H1 (cell line): ENCODE measurements at regions not wholly inside any gene's neighbourhood (a gene's known extent, or its start where the extent isn't known, plus 50 kb on each side); places are given as distances from the start of the nearest gene placed in this dataset.

Experiments
- CTCF ChIA-PET: fragments of 300-600 bp; sonication (Branson Sonifier 250); formaldehyde crosslinking; loops from one replicate; lab custom pipeline; 2021; ENCODE audit not compliant: partially characterized antibody; lab: Charles Lee
- POLR2A ChIA-PET: fragments of 300-600 bp; sonication (Branson Sonifier 250); formaldehyde crosslinking; loops from one replicate; lab custom pipeline; 2021; ENCODE audit warnings: inconsistent platforms; ENCODE audit not compliant: partially characterized antibody; lab: Charles Lee
- DNase-seq, 2 experiments: peaks; one replicate each; pipeline versions ENCODE4 v3.0.0 to v3.0.0-alpha.2; 2010 to 2022; ENCODE audit warnings: low spot score in 2 of 2, low read depth in 1 of 2, mixed read lengths in 1 of 2
- FAIRE-seq: peaks from 2 replicates; lab custom pipeline; 2011; peaks lifted over from hg19 to GRCh38; lab: Jason Lieb, UNC
- H2AFZ ChIP-seq: 2 replicates; pipeline ENCODE4 v1.8.1; 2012; ENCODE audit warnings: low read length, inconsistent platforms
- H2AK5ac ChIP-seq: 2 replicates; pipeline ENCODE4 v1.6.1; 2013; ENCODE audit warnings: low read depth, low read length
- H2BK120ac ChIP-seq: replicated peaks from 2 replicates; pipeline ENCODE3; 2013; ENCODE audit warnings: low read depth, low read length, inconsistent platforms
- H2BK12ac ChIP-seq: 2 replicates; pipeline ENCODE4 v1.6.1; 2013; ENCODE audit warnings: low read depth, low read length
- H2BK15ac ChIP-seq: 2 replicates; pipeline ENCODE4 v1.6.1; 2013; ENCODE audit warnings: low read length
- H2BK20ac ChIP-seq: 2 replicates; pipeline ENCODE4 v1.6.1; 2013; ENCODE audit warnings: low read length
- H2BK5ac ChIP-seq: 2 replicates; pipeline ENCODE4 v1.6.1; 2013; ENCODE audit warnings: low read depth, low read length
- H3K14ac ChIP-seq: 2 replicates; pipeline ENCODE4 v1.6.1; 2013; ENCODE audit warnings: inconsistent platforms; ENCODE audit not compliant: insufficient read length
- H3K18ac ChIP-seq: 2 replicates; pipeline ENCODE4 v1.6.1; 2013; ENCODE audit warnings: low read length; ENCODE audit errors: extremely low read depth
- H3K23ac ChIP-seq: 2 replicates; pipeline ENCODE4 v1.6.1; 2013; ENCODE audit warnings: inconsistent platforms; ENCODE audit not compliant: insufficient read length
- H3K23me2 ChIP-seq: 2 replicates; pipeline ENCODE4 v1.6.1; 2013; ENCODE audit warnings: low read depth, low read length
- H3K27ac ChIP-seq: 2 replicates; pipeline ENCODE4 v1.6.1; 2011; ENCODE audit warnings: low read depth, low read length, inconsistent platforms
- H3K27me3 ChIP-seq, 4 experiments: replicated peaks in 1 of 4; 1 replicate in 1 of 4; 2 replicates in 3 of 4; pipeline versions ENCODE4 v1.6.1 to v1.8.1; 2011 to 2013; ENCODE audit warnings: low read length in 3 of 4, mild to moderate bottlenecking in 3 of 4, inconsistent platforms in 2 of 4, mixed read lengths in 2 of 4, moderate library complexity in 1 of 4; ENCODE audit not compliant: control insufficient read depth in 3 of 4, insufficient read depth in 3 of 4; ENCODE audit errors: extremely low read depth in 1 of 4
- H3K36me3 ChIP-seq, 4 experiments: 2 replicates each; pipeline versions ENCODE4 v1.6.1 to v1.8.1; 2011 to 2013; ENCODE audit warnings: mild to moderate bottlenecking in 4 of 4, low read length in 3 of 4, moderate library complexity in 2 of 4, control low read depth in 1 of 4, inconsistent platforms in 1 of 4; ENCODE audit not compliant: insufficient read depth in 4 of 4, control insufficient read depth in 2 of 4
- H3K4ac ChIP-seq: replicated peaks from 2 replicates; pipeline ENCODE3; 2013; ENCODE audit warnings: low read length, low read depth, mixed read lengths, inconsistent platforms; ENCODE audit not compliant: insufficient read length
- H3K4me1 ChIP-seq, 4 experiments: replicated peaks in 1 of 4; 1 replicate in 1 of 4; 2 replicates in 3 of 4; pipeline versions ENCODE4 v1.6.1 to v1.8.1; 2011 to 2013; ENCODE audit warnings: low read length in 3 of 4, inconsistent platforms in 2 of 4, mixed read lengths in 1 of 4; ENCODE audit not compliant: insufficient read depth in 4 of 4, control insufficient read depth in 3 of 4
- H3K4me2 ChIP-seq, 2 experiments: 2 replicates each; pipeline versions ENCODE4 v1.6.1 to v1.8.1; 2011 to 2013; ENCODE audit warnings: low read depth in 2 of 2, low read length in 2 of 2, control low read depth in 1 of 2, inconsistent platforms in 1 of 2, mild to moderate bottlenecking in 1 of 2; ENCODE audit not compliant: insufficient read depth in 1 of 2
- H3K4me3 ChIP-seq, 4 experiments: fragments of 200-600, 300-600 bp in 1 of 4; sonication (generic), shearing (Covaris generic), sonication (Bioruptor Twin) in 1 of 4; 2 replicates each; pipeline versions ENCODE4 v1.5.1 to v1.8.1; 2011 to 2016; ENCODE audit warnings: low read length in 4 of 4, low read depth in 3 of 4, control low read depth in 2 of 4, inconsistent platforms in 2 of 4, mild to moderate bottlenecking in 2 of 4, mixed read lengths in 1 of 4, moderate library complexity in 1 of 4; ENCODE audit not compliant: insufficient read depth in 2 of 4; ENCODE audit errors: extremely low read depth in 1 of 4
- H3K56ac ChIP-seq: replicated peaks from 2 replicates; pipeline ENCODE3; 2013; ENCODE audit warnings: low read depth, mild to moderate bottlenecking, mixed read lengths, low read length, inconsistent platforms; ENCODE audit not compliant: insufficient read length
- H3K79me1 ChIP-seq: 2 replicates; pipeline ENCODE4 v1.6.1; 2013; ENCODE audit warnings: low read depth, low read length, control low read depth
- H3K79me2 ChIP-seq, 2 experiments: 2 replicates each; pipeline versions ENCODE4 v1.6.1 to v1.8.1; 2012 to 2013; ENCODE audit warnings: low read length in 2 of 2, mild to moderate bottlenecking in 2 of 2, inconsistent platforms in 1 of 2; ENCODE audit not compliant: insufficient read depth in 2 of 2, control insufficient read depth in 1 of 2
- H3K9ac ChIP-seq, 4 experiments: replicated peaks in 1 of 4; 1 replicate in 1 of 4; 2 replicates in 3 of 4; pipeline versions ENCODE4 v1.6.1 to v1.8.1; 2011 to 2013; ENCODE audit warnings: low read depth in 3 of 4, low read length in 3 of 4, control low read depth in 2 of 4, mild to moderate bottlenecking in 2 of 4, moderate library complexity in 2 of 4, inconsistent platforms in 1 of 4; ENCODE audit errors: extremely low read depth in 1 of 4
- H3K9me3 ChIP-seq, 2 experiments: 2 replicates each; pipeline versions ENCODE4 v1.6.1 to v1.8.1; 2012 to 2013; ENCODE audit warnings: mild to moderate bottlenecking in 2 of 2, moderate library complexity in 2 of 2, control low read depth in 1 of 2, inconsistent platforms in 1 of 2, low read depth in 1 of 2, low read length in 1 of 2, mixed read lengths in 1 of 2; ENCODE audit not compliant: insufficient read depth in 2 of 2
- H4K20me1 ChIP-seq, 2 experiments: replicated peaks in 1 of 2; 2 replicates each; pipeline versions ENCODE3 to v1.8.1; 2011 to 2013; ENCODE audit warnings: inconsistent platforms in 2 of 2, low read length in 2 of 2, mild to moderate bottlenecking in 1 of 2; ENCODE audit not compliant: insufficient read depth in 2 of 2, control insufficient read depth in 1 of 2
- H4K5ac ChIP-seq: 2 replicates; pipeline ENCODE4 v1.6.1; 2013; ENCODE audit warnings: low read length, low read depth, mixed read lengths, inconsistent platforms; ENCODE audit not compliant: insufficient read length
- H4K8ac ChIP-seq: 2 replicates; pipeline ENCODE4 v1.8.0; 2013; ENCODE audit warnings: mild to moderate bottlenecking, moderate library complexity, low read length, inconsistent platforms; ENCODE audit not compliant: insufficient read depth; ENCODE audit errors: extremely low read depth
- H4K91ac ChIP-seq: replicated peaks from 2 replicates; pipeline ENCODE3; 2013; ENCODE audit warnings: low read length, mixed read lengths, inconsistent platforms; ENCODE audit not compliant: insufficient read length
- ATF3 ChIP-seq: IDR thresholded peaks from 2 replicates; pipeline ENCODE4 v1.6.1; 2011; ENCODE audit warnings: low read depth, mild to moderate bottlenecking, low read length; ENCODE audit not compliant: insufficient read depth
- CBX8 ChIP-seq: fragments of 300-800, 300-1000 bp; sonication (generic); IDR thresholded peaks from 2 replicates; pipeline ENCODE4 v1.7.1; 2016; ENCODE audit warnings: low read depth, low read length, borderline replicate concordance
- CTBP2 ChIP-seq: IDR thresholded peaks from 2 replicates; pipeline ENCODE4 v1.7.0; 2011; ENCODE audit warnings: borderline replicate concordance, mild to moderate bottlenecking, moderate library complexity, mixed read lengths, low read length; ENCODE audit not compliant: insufficient read depth, insufficient read length
- FOSL1 ChIP-seq: IDR thresholded peaks from 2 replicates; pipeline ENCODE4 v1.6.1; 2011; ENCODE audit warnings: mild to moderate bottlenecking, low read depth, low read length, moderate library complexity; ENCODE audit not compliant: insufficient read depth
- GABPA ChIP-seq: IDR thresholded peaks from 2 replicates; pipeline ENCODE4 v1.6.1; 2011; ENCODE audit warnings: mild to moderate bottlenecking, low read length, moderate library complexity, borderline replicate concordance; ENCODE audit not compliant: insufficient read depth
- JUN ChIP-seq: IDR thresholded peaks from 2 replicates; pipeline ENCODE4 v1.6.1; 2011; ENCODE audit warnings: low read depth, mild to moderate bottlenecking, improper control_type of control experiment, low read length
- MAX ChIP-seq: IDR thresholded peaks from 2 replicates; pipeline ENCODE4 v1.6.1; 2012; ENCODE audit warnings: inconsistent platforms
- NANOG ChIP-seq: IDR thresholded peaks from 2 replicates; pipeline ENCODE4 v1.6.1; 2011; ENCODE audit warnings: low read length, low read depth, mild to moderate bottlenecking, inconsistent platforms; ENCODE audit not compliant: insufficient read depth, poor library complexity, severe bottlenecking
- NRF1 ChIP-seq: IDR thresholded peaks from 2 replicates; pipeline ENCODE4 v1.6.1; 2011; ENCODE audit warnings: mild to moderate bottlenecking, low read depth, low read length, improper control_type of control experiment
- RBBP5 ChIP-seq: IDR thresholded peaks from 2 replicates; pipeline ENCODE4 v1.7.1; 2012; ENCODE audit warnings: low read depth, mild to moderate bottlenecking, inconsistent platforms, low read length, moderate library complexity, borderline replicate concordance
- SAP30 ChIP-seq: fragments of 300-600 bp; sonication (generic); IDR thresholded peaks from 2 replicates; pipeline ENCODE4 v1.7.1; 2012; ENCODE audit warnings: low read length, moderate library complexity, mild to moderate bottlenecking, inconsistent platforms; ENCODE audit not compliant: insufficient read depth, insufficient replicate concordance
- SP4 ChIP-seq: IDR thresholded peaks from 2 replicates; pipeline ENCODE4 v1.6.1; 2012; ENCODE audit warnings: low read length, inconsistent platforms
- TCF12 ChIP-seq: IDR thresholded peaks from 2 replicates; pipeline ENCODE4 v1.6.1; 2011; ENCODE audit warnings: low read depth, mild to moderate bottlenecking, low read length
- WGBS, 2 experiments: shearing (Covaris generic) in 1 of 2; methylation state at CpG; one replicate each; pipeline versions ENCODE4 v1.1.6 to v1.1.7; 2013 to 2015; ENCODE audit warnings: low lambda C conversion rate in 2 of 2, mixed read lengths in 2 of 2, inconsistent platforms in 1 of 2, low coverage in 1 of 2, missing lambda C conversion rate in 1 of 2; ENCODE audit not compliant: insufficient replicate concordance in 2 of 2, insufficient coverage in 1 of 2, insufficient read length in 1 of 2; ENCODE audit errors: extremely low coverage in 1 of 2, missing lambda C conversion rate in 1 of 2; 5-methylcytosine and 5-hydroxymethylcytosine counted together

- Histone ChIP-seq H4K91ac (no peak overlapping the region), H2BK5ac (no peak overlapping the region), H3K14ac (no peak overlapping the region), H3K23ac (no peak overlapping the region), H3K4me3 (no peak overlapping the region), H3K4me2 (no peak overlapping the region), H3K4ac (no peak overlapping the region), H3K9me3 (no peaks in the 10 kb centered on the region), H3K56ac (no peak overlapping the region), H2BK12ac (no peak overlapping the region), H2AK5ac (no peak overlapping the region), H3K9ac (no peak overlapping the region), H4K20me1 (no peaks in the 10 kb centered on the region)
- no peak for FAIRE-seq
- POLR2A ChIA-PET: no interaction called here
- no peak for TF ChIP-seq TCF12
- TF ChIP-seq CBX8: no peak
- TF ChIP-seq NRF1: no peak
- TF ChIP-seq SAP30: no peak
- TF ChIP-seq SP4: no peak
- no peak for TF ChIP-seq JUN
- TF ChIP-seq RBBP5: no peak
- TF ChIP-seq CTBP2: no peak
- no peak for TF ChIP-seq MAX
- TF ChIP-seq FOSL1: no peak
- TF ChIP-seq GABPA: no peak
- no peak for TF ChIP-seq NANOG
- TF ChIP-seq ATF3: no peak
- TF ChIP-seq, all 59 proteins: peak for 0
- Histone ChIP-seq H4K8ac (no peak overlapping the region), H3K4me1 (no peaks in the 10 kb centered on the region), H2BK120ac (no peak overlapping the region), H4K5ac (no peak overlapping the region), H3K18ac (no peak overlapping the region), H2BK15ac (no peak overlapping the region), H3K27ac (no peak overlapping the region), H3K27me3 (no peaks in the 10 kb centered on the region), H2AFZ (no peak overlapping the region), H3K36me3 (no peaks in the 10 kb centered on the region), H3K79me2 (no peaks in the 10 kb centered on the region), H3K79me1 (no peaks in the 10 kb centered on the region), H3K23me2 (no peaks in the 10 kb centered on the region), H2BK20ac (no peak overlapping the region)
- 88% methylated on average over 2 of the region's 2 CpGs; no CpG with 5 or more reads in 1 of the 2 experiments for WGBS, 2 experiments
- no peak for DNase-seq
- CTCF ChIA-PET: no interaction called here
These were observed 304.8 kb upstream of the SOX11 start for GRCh38 chr2:5387406-5387805.
